SK-N-MC (cell line): ENCODE measurements at regions not wholly inside any gene's neighbourhood (a gene's known extent, or its start where the extent isn't known, plus 50 kb on each side); places are given as distances from the start of the nearest gene placed in this dataset.

ENCODE experiments used
- EZH2 ChIP-seq: fragments of 200-600 bp; sonication (generic); IDR thresholded peaks from one replicate; pipeline ENCODE4 v1.6.1; 2017; ENCODE audit warnings: antibody characterized with exemption
- FOXP2 ChIP-seq: optimal IDR thresholded peaks from 2 replicates; pipeline ENCODE3; 2011; ENCODE audit warnings: mild to moderate bottlenecking, moderate library complexity; ENCODE audit not compliant: insufficient read depth; ENCODE audit errors: extremely low read length, control extremely low read depth
- POLR2AphosphoS5 ChIP-seq: IDR thresholded peaks from 2 replicates; pipeline ENCODE4 v1.6.1; 2012; ENCODE audit warnings: mild to moderate bottlenecking, low read depth, low read length, borderline replicate concordance

- TF ChIP-seq EZH2: no peak
- TF ChIP-seq FOXP2: no peak
- TF ChIP-seq POLR2AphosphoS5: no peak
These were observed 425.6 kb downstream of the TSHZ3 start for GRCh38 chr19:30923621-30924020.
